ENCODE measurements at regions not wholly inside any gene's neighbourhood (a gene's known extent, or its start where the extent isn't known, plus 50 kb on each side); places are given as distances from the start of the nearest gene placed in this dataset.

DNA sequence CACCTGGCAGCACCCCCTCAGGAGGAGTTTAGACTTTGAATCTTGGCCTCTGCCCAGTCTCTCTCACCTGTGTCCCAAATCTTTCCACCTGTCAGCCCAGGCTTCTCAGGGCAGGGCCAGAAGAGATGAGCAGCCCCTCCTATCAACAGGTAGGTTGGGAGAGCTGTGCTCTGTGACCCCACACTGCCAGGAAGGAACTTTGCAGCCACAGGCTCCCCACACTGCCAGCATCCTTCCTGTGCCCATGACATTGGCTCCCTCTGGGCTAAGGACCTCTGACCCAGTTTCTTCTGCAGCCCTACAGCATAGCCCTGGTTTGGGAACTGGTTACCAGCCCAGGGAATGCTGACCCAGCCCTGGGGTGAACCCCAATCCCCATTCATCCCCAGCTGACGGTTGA, 115.7 kb upstream of the IQSEC1 start:
- Histone ChIP-seq H3K27me3 (no peaks in the 10 kb centered on the region), H3K27ac (no peak overlapping the region), H3K9me3 (no peaks in the 10 kb centered on the region), H3K4me3 (no peak overlapping the region), H3K4me1 (no peaks in the 10 kb centered on the region), H3K36me3 (no peaks in the 10 kb centered on the region)
- DNase-seq = no peak
- peak in 2 of 4 donors; percentile 16 to 23 for ATAC-seq
- TF ChIP-seq, protein P1, sequence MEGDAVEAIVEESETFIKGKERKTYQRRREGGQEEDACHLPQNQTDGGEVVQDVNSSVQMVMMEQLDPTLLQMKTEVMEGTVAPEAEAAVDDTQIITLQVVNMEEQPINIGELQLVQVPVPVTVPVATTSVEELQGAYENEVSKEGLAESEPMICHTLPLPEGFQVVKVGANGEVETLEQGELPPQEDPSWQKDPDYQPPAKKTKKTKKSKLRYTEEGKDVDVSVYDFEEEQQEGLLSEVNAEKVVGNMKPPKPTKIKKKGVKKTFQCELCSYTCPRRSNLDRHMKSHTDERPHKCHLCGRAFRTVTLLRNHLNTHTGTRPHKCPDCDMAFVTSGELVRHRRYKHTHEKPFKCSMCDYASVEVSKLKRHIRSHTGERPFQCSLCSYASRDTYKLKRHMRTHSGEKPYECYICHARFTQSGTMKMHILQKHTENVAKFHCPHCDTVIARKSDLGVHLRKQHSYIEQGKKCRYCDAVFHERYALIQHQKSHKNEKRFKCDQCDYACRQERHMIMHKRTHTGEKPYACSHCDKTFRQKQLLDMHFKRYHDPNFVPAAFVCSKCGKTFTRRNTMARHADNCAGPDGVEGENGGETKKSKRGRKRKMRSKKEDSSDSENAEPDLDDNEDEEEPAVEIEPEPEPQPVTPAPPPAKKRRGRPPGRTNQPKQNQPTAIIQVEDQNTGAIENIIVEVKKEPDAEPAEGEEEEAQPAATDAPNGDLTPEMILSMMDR (IDR thresholded peaks at IDR 0.05) = no peak
- no peak for TF ChIP-seq POLR2A (IDR thresholded peaks at IDR 0.05)
- WGBS (ENCODE audit: insufficient coverage, low coverage, low lambda C conversion rate, missing lambda C conversion rate) = no CpG with 5 or more reads among the region's 1 CpG
- intact Hi-C loops (cut with DNase I) = no loop called here

DNA sequence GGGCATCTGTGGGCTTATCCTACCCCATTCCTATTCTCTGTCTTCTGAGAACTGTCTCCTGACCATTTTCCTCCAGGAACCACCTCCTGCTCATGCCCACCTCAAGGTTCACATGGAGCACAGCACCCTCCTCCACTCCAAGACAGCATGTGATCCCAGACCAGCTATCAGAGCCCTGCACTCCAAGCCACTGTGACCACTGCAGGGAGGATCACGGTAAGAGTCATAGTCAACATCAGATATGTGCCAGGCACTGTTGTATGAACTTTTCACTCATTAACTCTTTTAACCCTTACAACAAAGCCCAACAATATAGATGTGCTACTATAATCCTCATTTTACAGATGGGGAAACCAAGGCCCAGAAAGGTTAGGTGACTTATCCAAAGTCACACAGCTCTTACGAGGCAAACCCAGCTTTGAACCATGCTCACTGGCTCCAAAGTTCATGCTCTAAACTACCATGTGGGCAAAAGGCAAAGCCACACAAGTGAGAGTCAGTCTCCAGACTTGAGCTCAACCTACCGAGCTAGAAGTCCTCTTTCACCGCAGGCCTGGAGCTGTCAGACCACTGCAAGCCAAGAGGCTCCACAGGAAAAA, 115.1 kb upstream of the IQSEC1 start:
- H3K9me3 ChIP-seq = no peaks in the 10 kb centered on the region
- H3K27me3 ChIP-seq = no peaks in the 10 kb centered on the region
- WGBS (ENCODE audit: insufficient coverage, low coverage, low lambda C conversion rate, missing lambda C conversion rate) = 80% methylated on average over 4 of the region's 4 CpGs
- no peak for DNase-seq
- ATAC-seq = no peak
- intact Hi-C loops (cut with DNase I) = no loop called here
- H3K36me3 ChIP-seq = no peaks in the 10 kb centered on the region
- no peaks in the 10 kb centered on the region for H3K4me1 ChIP-seq
- H3K4me3 ChIP-seq = no peak overlapping the region
- TF ChIP-seq POLR2A (IDR thresholded peaks at IDR 0.05) = no peak
- TF ChIP-seq, protein P1 (IDR thresholded peaks at IDR 0.05) = no peak
- no peak overlapping the region for H3K27ac ChIP-seq

DNA sequence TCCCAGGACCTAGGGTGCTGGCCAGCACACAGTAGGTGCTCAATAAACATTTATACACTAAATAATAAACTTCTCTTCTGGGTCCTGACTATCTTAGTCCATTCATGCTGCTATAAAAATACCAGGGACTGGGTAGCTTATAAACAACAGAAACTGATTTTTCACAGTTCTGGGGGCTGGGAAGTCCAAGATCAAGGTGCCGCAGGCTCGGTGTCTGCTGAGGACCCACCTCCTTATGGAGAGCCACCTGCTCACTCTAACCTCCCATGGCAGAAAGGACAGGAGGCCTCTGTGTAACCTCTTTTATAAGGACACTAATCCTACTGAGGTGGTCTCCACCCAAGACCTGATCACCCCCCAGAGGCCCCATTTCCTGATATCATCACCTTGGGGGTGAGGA, 114.4 kb upstream of the IQSEC1 start:
- no CpG with 5 or more reads among the region's 2 CpGs for WGBS (ENCODE audit: insufficient coverage, low coverage, low lambda C conversion rate, missing lambda C conversion rate)
- DNase-seq = no peak
- intact Hi-C loops (cut with DNase I) = no loop called here
- H3K27ac ChIP-seq = no peak overlapping the region
- no peak for ATAC-seq
- H3K4me1 ChIP-seq = no peaks in the 10 kb centered on the region
- H3K27me3 ChIP-seq = no peaks in the 10 kb centered on the region
- H3K9me3 ChIP-seq = no peaks in the 10 kb centered on the region
- TF ChIP-seq, protein P1 (IDR thresholded peaks at IDR 0.05) = no peak
- no peaks in the 10 kb centered on the region for H3K36me3 ChIP-seq
- no peak overlapping the region for H3K4me3 ChIP-seq

DNA sequence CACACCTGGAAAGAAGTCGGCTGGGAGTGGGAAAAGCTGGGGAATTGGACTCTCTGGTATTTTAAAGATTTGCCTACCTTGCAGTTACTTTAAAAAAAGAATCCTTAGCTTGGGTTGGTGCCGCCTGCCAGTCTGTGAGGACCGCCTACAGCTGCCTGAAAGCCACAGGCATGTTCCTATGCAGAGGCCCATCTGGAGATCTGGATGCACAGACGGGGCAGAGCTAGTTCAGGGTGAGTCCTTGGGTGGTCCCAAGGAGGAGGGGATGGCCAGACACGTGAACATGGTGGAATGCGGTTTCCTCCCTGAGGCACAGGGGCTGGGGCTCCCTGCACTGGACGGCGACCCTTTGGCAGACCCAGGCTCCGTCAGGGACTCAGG, 113.2 kb upstream of the IQSEC1 start:
- Histone ChIP-seq H3K27me3 (no peaks in the 10 kb centered on the region), H3K36me3 (no peaks in the 10 kb centered on the region), H3K4me3 (no peak overlapping the region), H3K4me1 (no peaks in the 10 kb centered on the region), H3K27ac (no peak overlapping the region), H3K9me3 (no peaks in the 10 kb centered on the region)
- intact Hi-C loops (cut with DNase I) = no loop called here
- no peak for ATAC-seq
- 89% methylated on average over 3 of the region's 9 CpGs for WGBS (ENCODE audit: insufficient coverage, low coverage, low lambda C conversion rate, missing lambda C conversion rate)
- DNase-seq = no peak
- no peak for TF ChIP-seq POLR2A (IDR thresholded peaks at IDR 0.05)
- TF ChIP-seq, protein P1 (IDR thresholded peaks at IDR 0.05) = no peak

Measured in right lobe of liver (tissue), 6 donors.